Glutamatergic neuron (in vitro differentiated cells): ENCODE measurements at regions not wholly inside any gene's neighbourhood (a gene's known extent, or its start where the extent isn't known, plus 50 kb on each side); places are given as distances from the start of the nearest gene placed in this dataset.

ENCODE experiments used
- DNase-seq: peaks from one replicate; pipeline ENCODE4 v3.0.0; 2022
- H3K27ac Mint-ChIP-seq: one replicate; pipeline ENCODE4 v1.8.0; 2020; ENCODE audit warnings: mild to moderate bottlenecking, mixed read lengths, inconsistent platforms; ENCODE audit not compliant: unreplicated experiment
- H3K27me3 Mint-ChIP-seq: one replicate; pipeline ENCODE4 v1.8.0; 2020; ENCODE audit warnings: mild to moderate bottlenecking, moderate library complexity, mixed read lengths, inconsistent platforms; ENCODE audit not compliant: unreplicated experiment
- H3K36me3 Mint-ChIP-seq: one replicate; pipeline ENCODE4 v1.8.0; 2020; ENCODE audit warnings: mild to moderate bottlenecking, mixed read lengths, inconsistent platforms; ENCODE audit not compliant: unreplicated experiment
- H3K4me1 Mint-ChIP-seq: one replicate; pipeline ENCODE4 v1.8.0; 2020; ENCODE audit warnings: mild to moderate bottlenecking, low read depth, mixed read lengths, inconsistent platforms; ENCODE audit not compliant: unreplicated experiment
- H3K4me3 Mint-ChIP-seq: one replicate; pipeline ENCODE4 v1.8.0; 2020; ENCODE audit warnings: mild to moderate bottlenecking, mixed read lengths, inconsistent platforms; ENCODE audit not compliant: unreplicated experiment
- H3K9me3 Mint-ChIP-seq: one replicate; pipeline ENCODE4 v1.8.0; 2020; ENCODE audit warnings: mild to moderate bottlenecking, moderate library complexity, mixed read lengths, inconsistent platforms; ENCODE audit not compliant: unreplicated experiment
- CTCF ChIP-seq: fragments of 200-600 bp; sonication (generic); IDR thresholded peaks from one replicate; pipeline ENCODE4 v1.5.0; 2021; ENCODE audit not compliant: partially characterized antibody, unreplicated experiment

DNA sequence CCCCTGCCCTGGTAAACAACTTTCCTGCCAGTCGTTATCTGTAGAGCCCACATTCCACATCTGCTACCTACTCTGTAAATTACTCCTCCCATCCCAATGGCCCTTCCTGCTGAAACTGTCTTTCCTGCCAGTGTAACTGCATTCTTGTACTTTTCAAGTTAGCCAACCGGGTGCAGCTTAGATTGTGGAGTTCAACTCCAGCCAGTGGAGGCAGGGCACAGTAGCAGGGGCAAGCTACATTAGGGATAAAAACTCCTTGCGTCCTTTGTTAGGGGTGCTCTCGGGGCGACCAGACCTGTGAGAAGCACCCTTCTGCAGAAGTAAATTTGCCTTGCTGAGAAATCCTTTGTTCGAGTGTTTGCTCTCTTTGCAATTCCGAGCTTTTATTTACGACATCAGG, 639.0 kb upstream of the TYRP1 start:
- Mint-ChIP-seq H3K9me3 (peaks cover 2% of the 10 kb centered on the region), H3K27ac (no peak overlapping the region), H3K27me3 (no peaks in the 10 kb centered on the region), H3K4me3 (no peak overlapping the region), H3K4me1 (no peaks in the 10 kb centered on the region), H3K36me3 (peaks cover 17% of the 10 kb centered on the region)
- DNase-seq, result no peak
- no peak for TF ChIP-seq CTCF

DNA sequence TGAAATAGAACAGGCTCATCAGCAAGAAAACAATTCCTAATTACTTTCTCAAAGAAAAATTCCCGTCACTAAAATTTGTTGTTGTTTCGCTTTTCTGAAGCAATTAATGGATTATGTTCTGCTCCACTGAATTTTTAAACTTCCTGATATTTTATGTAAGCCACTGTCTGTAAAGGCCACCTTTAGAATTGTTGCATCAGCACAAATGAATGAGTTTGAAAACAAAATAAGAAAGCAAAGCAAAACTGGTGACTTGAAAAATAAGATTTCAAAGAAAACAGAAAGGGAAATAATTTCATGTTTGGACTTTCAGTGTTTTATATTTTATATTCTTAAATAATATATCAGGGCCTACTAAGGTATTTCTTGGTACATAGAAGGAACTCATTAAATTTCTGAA, 636.3 kb upstream of the TYRP1 start:
- Mint-ChIP-seq H3K27ac (no peak overlapping the region), H3K4me1 (no peaks in the 10 kb centered on the region), H3K36me3 (peaks cover 17% of the 10 kb centered on the region), H3K9me3 (peaks cover 2% of the 10 kb centered on the region), H3K4me3 (no peak overlapping the region), H3K27me3 (no peaks in the 10 kb centered on the region)
- TF ChIP-seq CTCF, result no peak
- no peak for DNase-seq

GRCh38 chr9:12060067-12060466, 633.1 kb upstream of the TYRP1 start:
- no peaks in the 10 kb centered on the region for H3K27me3 Mint-ChIP-seq

DNA sequence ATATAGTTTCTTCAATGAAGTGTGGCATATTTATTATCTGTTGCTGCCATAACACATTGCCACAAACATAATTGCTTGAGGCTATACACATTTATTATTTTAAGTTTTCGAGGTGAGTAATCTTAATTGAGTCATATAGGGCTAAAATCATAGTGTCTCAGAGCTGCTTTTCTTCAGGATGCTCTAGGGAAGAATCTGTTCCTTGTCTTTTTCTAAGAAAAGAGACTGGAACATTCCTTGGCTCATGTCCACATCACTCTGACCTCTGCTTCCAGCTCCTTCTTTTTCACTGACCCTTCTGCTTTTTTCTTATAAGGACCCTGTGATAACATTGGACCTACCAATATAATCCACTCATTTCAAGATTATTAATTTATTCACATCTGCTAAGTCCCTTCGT, 632.4 kb upstream of the TYRP1 start:
- H3K27ac Mint-ChIP-seq, result no peak overlapping the region
- no peak overlapping the region for H3K4me3 Mint-ChIP-seq
- H3K4me1 Mint-ChIP-seq, result no peaks in the 10 kb centered on the region
- TF ChIP-seq CTCF, result no peak
- H3K27me3 Mint-ChIP-seq, result no peaks in the 10 kb centered on the region
- no peaks in the 10 kb centered on the region for H3K36me3 Mint-ChIP-seq
- H3K9me3 Mint-ChIP-seq, result no peaks in the 10 kb centered on the region
- DNase-seq, result no peak

More at GRCh38 chr9:12060067-12060466, 633.1 kb upstream of the TYRP1 start:
- H3K36me3 Mint-ChIP-seq, result peaks cover under 1% of the 10 kb centered on the region
- H3K4me1 Mint-ChIP-seq, result no peaks in the 10 kb centered on the region
- H3K4me3 Mint-ChIP-seq, result no peak overlapping the region
- no peak for DNase-seq
- TF ChIP-seq CTCF, result no peak
- no peaks in the 10 kb centered on the region for H3K9me3 Mint-ChIP-seq
- no peak overlapping the region for H3K27ac Mint-ChIP-seq

DNA sequence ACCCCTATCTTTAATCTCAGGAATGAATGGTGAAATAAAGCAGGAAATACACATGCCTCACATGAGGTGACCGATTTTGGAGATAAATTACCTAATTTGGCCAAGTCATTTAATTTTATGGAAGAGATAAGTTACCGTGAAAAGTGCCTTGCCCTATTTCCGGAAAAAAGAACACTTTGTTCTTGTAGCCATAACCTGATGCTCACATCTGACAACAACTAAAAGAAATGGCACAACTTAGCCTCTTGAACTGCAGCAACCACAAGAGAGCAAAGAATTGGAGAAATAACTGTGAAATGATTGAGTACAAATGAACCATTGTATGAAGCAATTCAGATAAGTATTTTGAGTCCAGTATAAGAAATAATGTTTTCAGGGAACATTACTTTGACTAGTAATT, 628.1 kb upstream of the TYRP1 start:
- Mint-ChIP-seq H3K36me3 (no peaks in the 10 kb centered on the region), H3K4me1 (no peaks in the 10 kb centered on the region), H3K27ac (no peak overlapping the region), H3K9me3 (no peaks in the 10 kb centered on the region), H3K27me3 (no peaks in the 10 kb centered on the region), H3K4me3 (no peak overlapping the region)
- TF ChIP-seq CTCF, result no peak
- no peak for DNase-seq
